NCI-H748 (cell line): ENCODE measurements at regions not wholly inside any gene's neighbourhood (a gene's known extent, or its start where the extent isn't known, plus 50 kb on each side); places are given as distances from the start of the nearest gene placed in this dataset.

Source experiments
- DNase-seq: peaks from one replicate; lab custom pipeline; 2025; ENCODE audit not compliant: unreplicated experiment; lab: John Stamatoyannopoulos, UW

DNA sequence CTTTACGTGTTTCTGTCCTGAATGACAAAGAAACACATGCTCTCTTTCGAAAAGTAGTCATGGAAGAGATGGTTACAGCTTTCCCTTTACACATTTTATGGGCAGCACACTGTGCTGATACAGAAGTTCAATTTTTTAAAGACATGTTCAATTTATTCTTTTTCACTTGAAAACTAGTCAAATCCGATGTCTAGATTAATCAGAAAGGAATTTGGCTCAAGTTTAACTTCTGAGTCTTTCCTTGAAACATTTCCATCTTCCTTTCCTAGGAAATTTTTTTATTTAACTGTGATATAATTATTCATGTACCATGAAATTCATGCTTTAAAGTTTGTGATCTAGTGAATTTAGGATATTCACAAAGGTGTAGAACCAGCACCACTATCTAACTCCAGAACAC lies 360.1 kb downstream of the TNS3 start:
- DNase-seq = no peak

DNA sequence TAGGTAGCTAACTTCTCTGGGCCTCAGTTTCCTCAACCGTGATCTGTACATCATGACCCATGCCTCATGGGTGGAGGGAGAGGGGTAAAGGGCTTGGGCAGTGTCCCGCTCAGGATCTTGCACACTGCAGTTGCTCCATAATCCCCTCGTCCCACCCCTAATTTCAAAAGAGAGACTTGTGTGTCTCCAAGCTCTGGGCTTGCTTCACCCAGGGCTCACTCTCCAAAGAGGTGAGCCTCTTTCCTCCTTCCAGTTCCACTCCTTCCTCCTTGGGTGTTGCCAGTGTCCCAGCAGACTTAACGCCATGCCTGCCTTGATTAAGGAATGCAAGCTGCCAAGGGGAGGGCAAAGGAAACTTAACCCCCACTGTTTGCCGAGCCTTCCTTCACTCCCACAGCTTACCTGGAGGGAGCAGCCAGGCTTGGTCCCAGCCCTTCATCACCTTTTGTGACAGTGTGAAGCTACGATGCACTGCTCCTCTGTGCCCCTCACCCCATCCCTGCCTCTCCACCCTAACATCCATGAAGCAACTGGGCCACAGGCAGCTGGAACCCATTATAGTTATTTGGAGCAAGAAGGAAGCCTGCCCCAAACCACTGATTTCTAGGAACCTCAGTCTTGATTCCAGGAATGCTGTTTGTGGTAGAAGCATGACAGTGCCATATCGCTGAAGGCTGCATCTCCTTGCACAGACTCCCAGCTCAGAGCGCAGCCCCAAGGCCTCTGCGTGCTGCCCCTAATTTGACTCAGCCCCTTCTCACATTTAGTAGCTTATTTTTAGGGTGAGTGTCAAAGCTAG lies 363.3 kb downstream of the TNS3 start:
- DNase-seq = no peak

DNA sequence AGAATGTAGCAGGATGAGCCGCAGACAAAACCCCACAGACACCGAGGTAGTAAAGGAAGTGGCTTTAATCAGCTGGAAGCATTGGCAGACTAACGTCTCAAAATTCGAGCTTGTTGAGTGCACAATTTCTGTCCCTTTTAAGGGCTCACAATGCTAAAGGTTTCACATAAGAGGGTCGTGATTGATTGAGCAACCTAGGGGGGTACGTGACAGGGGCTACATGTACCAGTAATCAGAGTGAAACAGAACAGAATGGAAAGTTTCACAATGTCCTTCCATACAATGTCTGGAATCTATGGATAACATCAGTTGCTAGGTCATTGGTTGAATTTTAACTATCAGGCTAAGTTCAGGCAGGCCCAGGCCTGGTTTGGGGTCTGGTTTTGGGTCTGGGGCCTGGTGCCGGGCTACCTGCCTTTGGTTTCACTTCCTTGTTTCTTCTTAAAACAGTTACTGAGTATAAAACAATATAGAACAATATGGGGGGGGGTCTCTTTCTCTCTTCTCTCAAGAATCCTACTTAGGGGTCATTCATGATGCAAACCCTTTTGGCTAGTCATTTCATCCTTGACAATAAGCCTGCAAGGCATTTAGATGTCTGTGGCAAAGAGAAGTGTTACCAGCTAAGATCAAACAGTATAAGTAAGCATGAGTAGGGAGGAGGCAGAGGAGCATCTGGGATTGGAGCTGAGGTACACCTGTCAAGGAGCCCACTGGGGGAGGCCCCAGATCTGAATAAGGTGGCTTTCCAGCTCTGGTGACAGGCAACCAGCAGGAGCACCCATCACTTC lies 364.1 kb downstream of the TNS3 start:
- DNase-seq = no peak

DNA sequence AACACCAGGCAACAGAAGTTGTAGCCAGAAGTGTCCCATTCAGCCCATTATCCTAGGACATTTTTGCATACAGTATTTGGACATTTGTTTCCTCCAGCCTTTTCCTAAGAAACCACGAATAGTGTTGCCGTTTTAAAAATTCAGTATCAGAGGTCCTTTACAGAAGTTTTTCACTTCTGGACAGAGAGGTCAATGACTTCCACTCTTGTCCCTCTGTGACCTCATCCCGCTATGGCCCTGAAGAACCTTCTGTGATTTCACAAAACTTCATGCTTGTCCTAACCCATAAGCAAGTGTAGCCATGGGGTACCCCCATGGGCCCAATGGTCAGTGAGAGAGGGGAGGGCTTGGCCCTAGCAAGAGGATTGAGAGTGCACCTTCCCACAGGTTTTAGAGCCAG lies 364.8 kb downstream of the TNS3 start:
- no peak for DNase-seq

DNA sequence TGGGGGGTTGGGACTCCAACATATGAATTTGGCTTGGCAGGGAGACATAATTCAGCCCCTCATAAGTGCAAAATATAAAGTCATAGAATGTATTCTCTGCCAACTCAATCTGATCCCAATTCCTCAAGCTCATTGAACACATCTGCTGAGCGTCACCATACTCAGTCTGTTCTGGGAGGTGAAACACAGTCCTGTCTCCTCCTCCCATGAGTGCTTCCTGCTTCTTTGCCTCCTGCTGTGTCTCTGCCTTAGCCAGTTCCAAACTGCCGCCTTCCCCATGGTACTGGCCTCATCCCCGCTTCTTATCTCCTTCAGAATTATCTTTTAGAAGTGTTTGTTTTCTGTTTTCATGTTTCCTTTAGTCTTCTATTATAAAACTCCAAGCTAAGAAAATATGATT lies 365.5 kb downstream of the TNS3 start:
- no peak for DNase-seq

DNA sequence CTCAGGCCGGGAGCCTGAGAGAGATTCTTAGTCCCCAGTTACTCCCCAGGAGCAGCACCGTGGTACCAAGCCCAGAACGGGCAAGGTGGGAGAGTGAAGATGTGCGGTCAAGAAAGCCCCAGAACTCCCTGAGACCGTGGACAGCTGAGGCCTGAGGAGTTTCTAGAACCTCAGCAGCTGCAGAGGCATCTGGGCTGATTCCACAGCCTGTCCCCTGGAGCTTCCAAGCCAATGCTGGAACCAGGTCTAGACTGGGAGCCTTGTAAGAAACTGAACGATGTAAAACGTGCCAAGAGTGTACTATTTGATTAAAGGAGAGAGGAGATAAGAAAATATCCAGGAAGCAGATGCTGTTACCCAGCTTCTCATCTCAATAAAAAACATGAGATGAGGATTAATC lies 366.3 kb downstream of the TNS3 start:
- DNase-seq = no peak

DNA sequence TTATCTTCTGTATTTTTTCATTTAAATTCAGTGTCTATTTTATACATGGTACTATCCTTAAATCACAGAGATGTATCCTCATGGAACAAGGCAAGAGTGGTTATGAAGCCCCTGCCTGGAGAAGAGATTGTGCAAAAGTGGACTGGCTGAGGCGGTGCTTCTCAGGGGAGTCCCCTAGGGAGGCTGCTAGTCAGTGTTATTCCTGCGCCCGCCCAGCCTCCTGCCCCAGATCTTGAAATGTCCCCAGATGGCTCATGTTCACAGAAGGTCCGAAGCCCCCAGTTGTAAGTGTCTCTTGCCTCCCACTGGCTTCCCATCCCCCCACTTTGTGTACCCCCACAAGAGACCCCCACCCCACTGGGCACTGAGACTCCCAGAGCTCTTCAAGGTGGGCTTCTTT lies 366.9 kb downstream of the TNS3 start:
- no peak for DNase-seq

DNA sequence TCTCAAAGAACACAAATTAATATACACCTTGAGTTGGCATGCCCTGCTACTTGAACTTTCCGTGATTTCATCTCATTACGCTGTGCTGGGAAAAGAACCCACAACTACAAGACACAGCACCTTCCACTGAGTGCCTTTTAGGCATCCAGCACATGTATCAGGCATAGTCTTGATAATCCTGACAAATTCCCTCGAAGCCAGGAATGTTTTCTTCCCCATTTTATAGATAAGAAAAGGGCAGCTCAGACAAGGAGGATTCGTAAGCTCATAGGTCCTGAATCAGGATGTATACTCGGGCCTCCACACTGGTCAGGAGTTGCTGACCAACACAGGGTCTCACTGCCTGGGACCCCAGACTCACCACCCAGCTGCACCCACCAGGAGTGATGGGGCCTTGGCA lies 368.6 kb downstream of the TNS3 start:
- no peak for DNase-seq

DNA sequence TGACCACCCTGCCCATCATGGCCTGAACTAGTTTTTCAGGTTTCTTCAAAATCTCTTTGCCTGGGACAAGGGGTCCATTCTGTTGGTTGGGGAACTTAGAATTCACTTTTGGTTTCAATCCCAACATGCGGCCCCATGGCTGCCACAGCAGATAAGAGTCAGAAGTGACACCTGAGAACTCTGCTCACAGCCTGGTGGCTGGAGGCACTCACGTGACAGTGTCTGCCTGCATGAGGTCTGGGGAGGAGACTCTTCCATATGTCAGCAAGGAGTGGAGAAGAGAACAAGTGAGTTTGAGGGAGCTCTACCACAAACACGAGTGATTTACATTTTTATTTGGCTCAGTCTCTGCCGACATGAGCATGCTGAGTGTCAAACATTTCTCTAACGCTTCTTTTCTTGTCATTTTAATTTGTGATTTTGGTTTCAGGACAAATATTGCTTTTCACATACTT lies 370.4 kb downstream of the TNS3 start:
- DNase-seq = peak; percentile 17

DNA sequence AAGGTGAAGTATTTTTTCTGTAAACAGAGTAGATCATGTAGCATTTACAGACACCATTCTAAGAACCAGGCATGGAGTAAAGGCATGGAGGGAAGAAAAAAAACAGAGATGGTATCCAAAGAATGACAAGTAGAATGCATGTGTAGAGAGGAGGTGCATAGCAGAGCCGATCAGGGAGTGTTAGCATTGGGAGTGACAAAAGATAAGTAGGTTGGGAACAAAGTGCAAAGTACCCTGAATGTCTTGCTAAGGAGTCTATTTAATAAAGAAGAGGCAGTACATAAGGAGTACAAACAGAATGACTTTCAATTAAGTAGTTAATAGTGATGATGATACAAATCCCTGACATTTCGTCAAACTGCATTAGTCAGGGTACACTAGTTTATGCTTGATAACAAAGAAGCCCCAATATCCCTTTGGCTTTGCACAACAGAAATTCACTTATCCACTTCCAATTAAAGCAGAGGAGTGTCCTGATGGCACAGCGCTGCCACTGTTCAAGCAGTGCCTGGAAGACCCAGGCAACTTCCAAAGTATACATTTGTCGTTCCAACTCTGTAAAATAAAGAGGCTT lies 371.5 kb downstream of the TNS3 start:
- DNase-seq = no peak

DNA sequence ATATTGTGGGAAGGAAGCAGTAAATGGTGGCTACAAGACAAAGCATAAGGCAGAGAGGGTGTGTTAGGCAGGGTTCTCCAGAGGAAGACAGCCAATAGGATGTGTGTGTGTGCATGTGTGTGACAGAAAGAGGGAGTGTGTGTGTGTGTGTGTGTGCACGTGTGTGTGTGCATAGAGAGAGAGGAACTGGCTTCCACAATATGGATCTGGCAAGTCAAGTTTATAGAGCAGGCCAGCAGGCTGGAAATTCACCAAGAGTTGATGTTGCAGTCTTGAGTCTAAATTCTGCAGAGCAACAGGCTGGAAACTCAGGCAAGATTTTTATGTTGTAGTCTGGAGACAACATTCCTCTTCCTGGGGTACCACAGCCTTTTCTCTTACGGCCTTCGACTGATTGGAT lies 374.0 kb downstream of the TNS3 start:
- no peak for DNase-seq

DNA sequence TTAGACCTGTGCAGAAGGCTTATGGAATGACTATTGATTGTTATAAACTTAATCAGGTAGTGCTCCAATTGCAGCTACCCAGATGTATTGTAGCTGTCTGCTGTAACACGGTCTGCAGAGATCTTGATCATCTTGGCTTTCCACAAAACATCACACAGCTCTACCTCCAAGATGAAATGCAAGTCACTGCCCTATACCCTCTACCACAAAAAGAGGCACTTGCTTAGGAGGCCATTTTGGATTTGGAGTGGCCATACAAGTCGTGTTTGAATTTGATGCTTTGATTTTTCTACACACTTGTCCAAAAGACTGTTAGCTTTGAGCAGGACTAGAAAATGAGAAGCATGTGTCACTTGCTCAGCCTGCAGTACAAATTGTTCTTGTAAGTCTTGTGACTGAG lies 377.2 kb downstream of the TNS3 start:
- no peak for DNase-seq

DNA sequence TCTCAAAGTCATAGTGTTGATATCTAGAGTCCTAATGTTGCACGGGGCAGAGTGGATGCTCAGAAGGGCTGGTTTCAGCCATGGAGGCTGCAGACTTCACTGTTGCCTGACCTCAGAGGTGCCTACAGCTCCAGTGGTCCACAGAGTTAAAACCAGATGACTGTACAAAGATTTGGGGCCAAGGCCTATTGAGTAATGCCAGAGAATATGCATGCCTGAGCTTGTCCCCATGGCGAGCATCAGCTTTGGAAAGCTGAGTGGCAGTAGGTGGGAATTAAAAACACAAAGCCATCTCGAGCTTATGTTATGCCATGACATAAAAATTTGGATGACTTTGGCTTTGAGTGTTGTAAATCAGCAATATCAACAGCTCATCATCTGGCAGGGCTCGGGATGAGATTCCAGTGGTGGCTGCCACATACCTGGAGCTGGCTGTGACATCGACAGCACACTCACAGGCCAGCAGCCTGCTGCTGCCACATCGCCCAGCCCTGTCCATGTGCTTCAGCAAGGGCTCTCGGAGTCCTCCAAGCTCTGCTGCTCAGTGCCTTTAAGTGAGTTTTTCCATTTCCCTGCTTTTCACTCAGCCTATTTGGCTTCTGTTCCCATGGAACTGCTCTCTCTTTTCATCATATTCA lies 379.6 kb downstream of the TNS3 start:
- DNase-seq = no peak

DNA sequence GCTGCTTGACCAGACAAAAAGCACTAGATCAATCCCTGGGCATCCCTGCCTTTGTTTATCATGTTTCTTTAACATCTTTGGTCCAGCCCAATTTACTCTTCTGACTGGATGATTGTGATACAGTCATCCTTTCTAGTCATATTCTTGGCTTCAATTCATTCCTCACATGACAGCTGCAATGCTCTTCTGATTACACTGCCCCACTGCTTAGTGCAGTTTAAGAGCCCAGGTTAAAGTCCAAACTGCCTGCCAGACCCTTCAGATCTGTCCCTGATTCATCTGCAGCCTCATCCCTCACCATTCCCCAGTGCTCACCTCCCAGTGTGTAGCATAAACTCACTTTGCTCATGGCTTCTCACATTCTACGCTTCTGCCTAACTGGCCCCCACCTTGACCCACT lies 383.8 kb downstream of the TNS3 start:
- DNase-seq = no peak

DNA sequence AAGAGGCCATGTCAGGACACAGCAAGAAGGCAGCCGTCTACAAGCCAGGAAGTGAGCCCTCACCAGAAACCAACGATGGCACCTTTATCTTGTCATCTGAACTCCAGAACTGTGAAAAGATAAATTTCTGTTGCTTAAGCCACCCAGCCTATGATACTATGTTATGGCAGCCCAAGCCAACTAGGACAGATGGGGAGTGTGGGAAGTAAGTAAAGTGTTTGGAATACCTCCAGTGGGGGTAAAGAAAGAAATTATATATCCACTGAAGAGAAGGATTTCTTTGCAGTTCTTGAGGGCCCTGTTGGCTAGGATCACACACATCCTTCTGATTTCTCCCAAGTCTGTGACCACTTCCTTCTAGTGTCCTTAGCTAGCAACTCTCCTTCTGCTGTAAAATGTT lies 384.4 kb downstream of the TNS3 start:
- DNase-seq = no peak

DNA sequence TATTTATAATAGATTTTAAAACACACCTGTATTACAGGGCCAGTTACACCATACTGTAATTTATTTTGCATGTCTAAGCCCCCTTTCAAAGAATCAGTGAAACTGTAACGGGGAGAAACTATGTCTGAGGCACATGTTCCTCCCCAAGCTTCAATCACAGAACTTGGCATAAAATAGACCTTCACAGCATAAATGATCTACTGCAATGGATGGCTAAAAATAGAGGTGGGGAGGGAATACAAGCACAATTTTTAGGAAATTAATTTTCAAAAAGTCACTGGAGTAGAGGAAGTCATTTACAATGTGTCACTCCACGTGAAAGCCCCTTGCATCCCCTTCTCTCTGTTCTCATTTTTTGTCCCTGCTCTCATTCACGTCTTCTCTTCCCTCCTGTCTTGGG lies 385.2 kb downstream of the TNS3 start:
- no peak for DNase-seq

DNA sequence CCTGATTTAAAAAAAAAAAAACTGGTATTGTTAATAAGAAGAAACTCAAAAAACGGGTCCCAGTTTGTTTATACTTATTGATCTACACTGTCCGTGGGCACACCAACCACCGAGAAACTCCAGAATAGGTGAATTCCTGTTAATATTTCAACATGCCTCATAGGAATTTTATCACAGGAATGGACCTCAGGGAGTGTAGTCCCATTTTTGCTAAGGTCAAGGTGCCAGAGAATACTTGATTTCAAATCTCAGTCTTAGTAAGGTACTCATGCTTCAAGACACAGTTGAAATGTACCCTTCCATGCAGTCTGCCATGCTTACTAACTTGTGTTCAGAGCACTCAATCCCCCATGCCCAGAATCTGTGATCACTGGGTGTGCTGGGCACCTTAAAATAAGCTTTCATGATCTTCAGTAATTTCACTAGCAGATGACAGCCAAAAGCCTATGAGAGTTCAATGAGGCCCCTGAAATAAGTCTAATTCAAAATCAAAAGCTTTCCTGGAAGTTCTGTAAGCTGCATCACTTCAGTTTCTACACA lies 385.7 kb downstream of the TNS3 start:
- DNase-seq = no peak

DNA sequence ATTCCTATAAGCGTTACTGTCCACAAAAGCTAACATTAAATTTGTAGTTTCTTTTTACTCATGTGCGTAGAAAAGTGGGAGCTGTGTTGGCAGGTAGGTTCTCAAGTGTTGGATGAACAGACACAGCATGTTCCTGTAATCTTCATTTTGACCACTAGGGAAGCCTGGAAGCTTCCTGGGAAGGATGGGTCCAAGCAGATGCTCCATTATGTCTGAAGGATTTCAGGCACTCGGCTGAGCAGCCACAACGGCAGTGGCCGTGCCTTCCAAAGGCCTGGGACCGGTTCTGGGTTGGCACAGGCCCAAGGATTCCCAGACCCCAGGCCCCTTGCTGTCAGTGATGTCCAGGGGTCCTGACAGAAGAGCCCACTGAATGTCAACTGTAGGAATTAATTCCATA lies 386.3 kb downstream of the TNS3 start:
- DNase-seq = peak; percentile 21

DNA sequence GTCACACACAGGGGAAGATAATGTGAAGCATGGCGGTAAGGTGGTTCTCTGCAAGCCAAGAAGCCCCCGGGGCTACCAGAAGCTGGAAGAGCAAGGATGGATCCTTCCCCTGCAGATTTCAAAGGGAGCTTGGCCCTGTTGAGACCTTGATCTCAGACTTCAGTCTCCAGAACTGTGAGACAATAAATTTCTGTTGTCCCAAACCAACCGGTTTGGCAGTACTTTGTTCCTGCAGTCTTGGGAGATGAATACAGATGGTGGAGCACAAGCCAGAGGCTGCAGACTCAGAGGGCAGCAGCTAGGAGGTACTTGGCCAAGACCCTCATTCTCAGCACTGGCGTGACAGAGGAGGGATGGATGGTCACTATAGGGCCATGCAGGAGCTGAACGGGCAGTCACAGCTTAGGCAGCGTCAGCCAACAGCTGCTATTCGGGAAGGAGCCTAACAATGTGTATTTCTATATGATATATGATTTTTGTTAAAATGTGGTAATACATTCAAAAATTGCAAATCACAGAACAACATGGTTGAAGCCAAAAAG lies 387.3 kb downstream of the TNS3 start:
- no peak for DNase-seq

DNA sequence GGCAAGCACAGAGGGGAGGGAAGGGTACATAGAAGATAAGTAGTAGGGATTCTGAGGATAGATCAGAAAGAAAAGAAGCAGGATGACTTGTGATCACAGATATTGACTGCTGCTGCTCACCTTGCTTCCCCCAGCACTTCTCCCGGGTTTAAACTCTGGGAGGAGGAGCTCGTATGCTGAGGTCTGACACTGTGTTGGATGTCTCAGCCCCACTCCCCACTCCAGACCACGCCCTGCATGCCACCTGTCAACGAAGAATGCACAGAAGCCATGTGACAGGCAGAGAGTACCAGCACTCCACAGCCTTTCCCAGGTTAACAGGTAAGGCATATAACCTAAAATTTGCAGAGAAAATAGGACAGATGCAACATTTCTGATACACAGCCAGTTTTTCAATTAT lies 388.9 kb downstream of the TNS3 start:
- peak; percentile 15 for DNase-seq

DNA sequence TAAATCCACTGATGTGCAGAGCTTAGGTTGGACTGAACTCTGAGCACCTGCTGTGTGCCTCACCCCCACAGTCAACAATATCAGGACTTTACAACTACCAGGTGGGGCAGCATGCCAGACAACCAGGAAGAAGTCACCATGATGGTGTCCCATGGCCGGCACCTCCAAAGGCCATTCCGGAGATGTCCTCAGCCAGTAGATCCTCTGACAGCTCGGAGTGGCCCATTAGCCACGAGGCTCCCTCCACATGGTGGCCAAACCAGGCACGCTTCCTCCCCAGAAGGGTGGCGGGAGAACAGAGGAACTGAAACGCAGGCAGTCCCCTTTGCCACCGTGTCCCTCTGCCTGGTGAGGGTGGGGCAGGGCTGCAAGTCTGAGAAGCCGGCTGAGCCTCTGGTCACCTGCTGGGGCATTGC lies 390.0 kb downstream of the TNS3 start:
- DNase-seq = no peak
